Nephron progenitor cell (in vitro differentiated cells): ENCODE measurements at regions not wholly inside any gene's neighbourhood (a gene's known extent, or its start where the extent isn't known, plus 50 kb on each side); places are given as distances from the start of the nearest gene placed in this dataset.

Experiments used
- DNase-seq: peaks from one replicate; pipeline ENCODE4 v3.0.0; 2021
- H3K27ac Mint-ChIP-seq: 2 replicates; pipeline ENCODE4 v1.8.0; 2021; ENCODE audit warnings: mild to moderate bottlenecking, moderate library complexity, mixed read lengths
- H3K27me3 Mint-ChIP-seq: 2 replicates; pipeline ENCODE4 v1.8.0; 2021; ENCODE audit warnings: mild to moderate bottlenecking, low read depth, mixed read lengths; ENCODE audit not compliant: poor library complexity
- H3K36me3 Mint-ChIP-seq: 2 replicates; pipeline ENCODE4 v1.8.0; 2021; ENCODE audit warnings: low read depth, mixed read lengths
- H3K4me1 Mint-ChIP-seq: 2 replicates; pipeline ENCODE4 v1.8.0; 2021; ENCODE audit warnings: mixed read lengths
- H3K4me3 Mint-ChIP-seq: 2 replicates; pipeline ENCODE4 v1.8.0; 2021; ENCODE audit warnings: mild to moderate bottlenecking, moderate library complexity, mixed read lengths
- H3K9me3 Mint-ChIP-seq: 2 replicates; pipeline ENCODE4 v1.8.0; 2021; ENCODE audit warnings: mild to moderate bottlenecking, moderate library complexity, mixed read lengths
- CTCF ChIP-seq: fragments of 200-600 bp; sonication (generic); IDR thresholded peaks from 2 replicates; pipeline ENCODE4 v1.5.0; 2021; ENCODE audit warnings: antibody characterized with exemption

GRCh38 chr7:25798344-25798743 lies 353.7 kb upstream of the NFE2L3 start:
- H3K27me3 Mint-ChIP-seq = peaks cover 4% of the 10 kb centered on the region
- no peaks in the 10 kb centered on the region for H3K9me3 Mint-ChIP-seq
- TF ChIP-seq CTCF = no peak
- no peaks in the 10 kb centered on the region for H3K36me3 Mint-ChIP-seq
- peaks cover 23% of the 10 kb centered on the region for H3K4me1 Mint-ChIP-seq
- no peak overlapping the region for H3K27ac Mint-ChIP-seq
- H3K4me3 Mint-ChIP-seq = no peak overlapping the region
- DNase-seq = no peak

GRCh38 chr7:25801214-25801613 lies 350.8 kb upstream of the NFE2L3 start:
- Mint-ChIP-seq H3K36me3 (no peaks in the 10 kb centered on the region), H3K4me1 (peaks cover 40% of the 10 kb centered on the region), H3K4me3 (no peak overlapping the region), H3K27ac (no peak overlapping the region), H3K27me3 (peaks cover 4% of the 10 kb centered on the region), H3K9me3 (no peaks in the 10 kb centered on the region)
- DNase-seq = no peak
- no peak for TF ChIP-seq CTCF

GRCh38 chr7:25802057-25802456 lies 349.9 kb upstream of the NFE2L3 start:
- H3K27me3 Mint-ChIP-seq = peaks cover 4% of the 10 kb centered on the region
- DNase-seq = no peak
- peaks cover 45% of the 10 kb centered on the region for H3K4me1 Mint-ChIP-seq
- no peaks in the 10 kb centered on the region for H3K9me3 Mint-ChIP-seq
- H3K27ac Mint-ChIP-seq = no peak overlapping the region
- no peaks in the 10 kb centered on the region for H3K36me3 Mint-ChIP-seq
- TF ChIP-seq CTCF = no peak
- no peak overlapping the region for H3K4me3 Mint-ChIP-seq

DNA sequence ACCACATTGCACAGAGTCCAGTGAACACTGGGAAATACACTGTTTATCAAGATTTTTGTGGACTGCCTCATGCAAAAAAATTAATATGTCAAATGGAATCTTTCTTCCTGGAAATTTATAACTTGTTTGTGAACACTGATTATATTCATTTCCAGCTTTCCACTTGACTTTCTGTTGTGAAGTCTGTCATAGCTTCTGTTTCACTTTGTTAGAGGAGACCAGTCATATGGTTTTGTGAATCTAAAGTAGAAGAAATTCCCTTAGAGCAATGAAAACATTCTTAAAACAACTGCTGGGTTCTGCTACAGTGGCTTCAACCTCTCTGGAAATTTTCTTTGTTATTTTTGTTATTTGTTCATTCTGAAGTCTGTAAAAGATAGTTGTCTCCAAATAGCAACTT lies 349.5 kb upstream of the NFE2L3 start:
- H3K9me3 Mint-ChIP-seq = no peaks in the 10 kb centered on the region
- H3K27ac Mint-ChIP-seq = no peak overlapping the region
- peaks cover 41% of the 10 kb centered on the region for H3K4me1 Mint-ChIP-seq
- no peak for DNase-seq
- TF ChIP-seq CTCF = no peak
- no peak overlapping the region for H3K4me3 Mint-ChIP-seq
- H3K27me3 Mint-ChIP-seq = peaks cover 4% of the 10 kb centered on the region
- no peaks in the 10 kb centered on the region for H3K36me3 Mint-ChIP-seq

- Mint-ChIP-seq H3K36me3 (no peaks in the 10 kb centered on the region), H3K27me3 (peaks cover 4% of the 10 kb centered on the region), H3K4me3 (no peak overlapping the region), H3K4me1 (peaks cover 48% of the 10 kb centered on the region), H3K9me3 (no peaks in the 10 kb centered on the region), H3K27ac (peak overlapping the region; percentile 24)
- no peak for TF ChIP-seq CTCF
- DNase-seq = no peak
Observed at GRCh38 chr7:25803117-25803887, 348.7 kb upstream of the NFE2L3 start.

DNA sequence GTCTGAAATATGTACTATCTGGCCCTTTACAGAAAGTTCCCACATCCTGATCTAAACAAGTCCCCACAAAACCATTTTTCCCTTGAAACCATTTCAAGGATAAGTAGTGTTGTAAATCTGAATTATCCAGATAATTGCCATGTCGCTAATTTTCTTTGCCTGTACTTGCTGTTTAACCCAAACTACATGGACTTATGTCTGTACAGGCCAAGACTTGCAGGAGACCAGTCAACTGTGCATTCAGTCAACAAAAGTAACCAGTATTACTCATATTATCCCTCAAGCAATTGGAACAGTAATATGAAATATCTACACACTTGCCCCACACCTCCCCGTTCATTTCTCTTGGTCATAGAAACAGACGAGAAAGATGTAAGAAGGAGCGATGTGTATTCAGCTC lies 347.8 kb upstream of the NFE2L3 start:
- Mint-ChIP-seq H3K9me3 (no peaks in the 10 kb centered on the region), H3K36me3 (no peaks in the 10 kb centered on the region), H3K4me3 (no peak overlapping the region), H3K27me3 (peaks cover 4% of the 10 kb centered on the region), H3K4me1 (peaks cover 50% of the 10 kb centered on the region), H3K27ac (peak overlapping the region; percentile 15)
- TF ChIP-seq CTCF = no peak
- no peak for DNase-seq
